GM23338 (cell line): ENCODE measurements at regions not wholly inside any gene's neighbourhood (a gene's known extent, or its start where the extent isn't known, plus 50 kb on each side); places are given as distances from the start of the nearest gene placed in this dataset.

Experiments
- ATAC-seq: fragments of 200-7000 bp; cut with Tn5 transposase; 3 replicates; pipeline ENCODE4 v1.9.1; 2020
- DNase-seq: peaks from one replicate; pipeline ENCODE4 v3.0.0-alpha.2; 2015; ENCODE audit warnings: low spot score
- H2AFZ ChIP-seq: fragments of 200-600 bp; sonication (generic); 2 replicates; pipeline ENCODE4 v1.8.0; 2016; ENCODE audit warnings: antibody characterized with exemption, mild to moderate bottlenecking, moderate library complexity
- H3F3A ChIP-seq: fragments of 200-600 bp; sonication (generic); replicated peaks from 2 replicates; pipeline ENCODE4 v1.8.0; 2017; ENCODE audit warnings: antibody characterized with exemption, mixed run types, low read depth
- H3K27ac ChIP-seq: fragments of 200-600 bp; sonication (generic); 2 replicates; pipeline ENCODE4 v1.6.1; 2016; ENCODE audit warnings: low read depth
- H3K27me3 ChIP-seq: fragments of 200-600 bp; sonication (generic); 2 replicates; pipeline ENCODE4 v1.8.0; 2016; ENCODE audit warnings: mild to moderate bottlenecking, mixed run types, moderate library complexity; ENCODE audit not compliant: insufficient read depth
- H3K36me3 ChIP-seq: fragments of 200-600 bp; sonication (generic); 2 replicates; pipeline ENCODE4 v1.8.0; 2016; ENCODE audit warnings: mild to moderate bottlenecking; ENCODE audit not compliant: insufficient read depth
- H3K4me1 ChIP-seq: fragments of 200-600 bp; sonication (generic); 2 replicates; pipeline ENCODE4 v1.8.0; 2016; ENCODE audit warnings: mild to moderate bottlenecking, moderate library complexity; ENCODE audit not compliant: insufficient read depth
- H3K4me2 ChIP-seq: fragments of 200-600 bp; sonication (generic); 2 replicates; pipeline ENCODE4 v1.7.1; 2017; ENCODE audit warnings: mixed run types
- H3K4me3 ChIP-seq: fragments of 200-600 bp; sonication (generic); 2 replicates; pipeline ENCODE4 v1.6.1; 2016; ENCODE audit warnings: mixed run types
- H3K79me2 ChIP-seq: fragments of 200-600 bp; sonication (generic); replicated peaks from 2 replicates; pipeline ENCODE4 v1.8.0; 2017; ENCODE audit warnings: mild to moderate bottlenecking; ENCODE audit not compliant: insufficient read depth
- H3K9me2 ChIP-seq: fragments of 200-600 bp; sonication (generic); 2 replicates; pipeline ENCODE4 v1.8.0; 2017; ENCODE audit not compliant: insufficient read depth
- H4K20me1 ChIP-seq: fragments of 200-600 bp; sonication (generic); replicated peaks from 2 replicates; pipeline ENCODE4 v1.8.0; 2017; ENCODE audit warnings: mild to moderate bottlenecking; ENCODE audit not compliant: insufficient read depth
- H3K27ac Mint-ChIP-seq: 2 replicates; pipeline ENCODE4 v1.8.0; 2020; ENCODE audit warnings: inconsistent platforms, mild to moderate bottlenecking, moderate library complexity, mixed read lengths
- H3K27me3 Mint-ChIP-seq: 3 replicates; pipeline ENCODE4 v1.8.0; 2022; ENCODE audit warnings: low read depth, mild to moderate bottlenecking, moderate library complexity, mixed read lengths, inconsistent platforms; ENCODE audit not compliant: insufficient read depth, poor library complexity
- H3K36me3 Mint-ChIP-seq: 3 replicates; pipeline ENCODE4 v1.8.0; 2021; ENCODE audit warnings: low read depth, mild to moderate bottlenecking, inconsistent platforms, moderate library complexity, mixed read lengths
- H3K4me1 Mint-ChIP-seq: 3 replicates; pipeline ENCODE4 v1.8.0; 2020; ENCODE audit warnings: mild to moderate bottlenecking, inconsistent platforms, mixed read lengths
- H3K4me3 Mint-ChIP-seq: 3 replicates; pipeline ENCODE4 v1.8.0; 2021; ENCODE audit warnings: moderate library complexity, mild to moderate bottlenecking, inconsistent platforms, mixed read lengths
- H3K9me3 Mint-ChIP-seq: 3 replicates; pipeline ENCODE4 v1.8.0; 2020; ENCODE audit warnings: moderate library complexity, mild to moderate bottlenecking, inconsistent platforms, mixed read lengths
- CREB1 ChIP-seq: fragments of 250-450 bp; sonication (Bioruptor Pico); IDR thresholded peaks from 2 replicates; pipeline ENCODE4 v1.5.0; 2020; ENCODE audit warnings: low read depth, mild to moderate bottlenecking, moderate library complexity
- EZH2 ChIP-seq: fragments of 200-600 bp; sonication (generic); IDR thresholded peaks from one replicate; pipeline ENCODE4 v1.8.0; 2017; ENCODE audit warnings: antibody characterized with exemption, mild to moderate bottlenecking, low read depth; ENCODE audit not compliant: unreplicated experiment
- EZH2phosphoT487 ChIP-seq: fragments of 200-600 bp; sonication (generic); IDR thresholded peaks from one replicate; pipeline ENCODE4 v1.8.1; 2018; ENCODE audit warnings: antibody characterized with exemption; ENCODE audit not compliant: unreplicated experiment
- JUNB ChIP-seq: IDR thresholded peaks from one replicate; pipeline ENCODE4 v1.6.1; 2016; ENCODE audit warnings: antibody characterized with exemption; ENCODE audit not compliant: unreplicated experiment
- POLR2AphosphoS5 ChIP-seq: IDR thresholded peaks from 2 replicates; pipeline ENCODE4 v1.6.1; 2016; ENCODE audit warnings: antibody characterized with exemption, low read depth
- ZNF114 ChIP-seq: fragments of 250-450 bp; sonication (Bioruptor Pico); IDR thresholded peaks from 2 replicates; pipeline ENCODE4 v1.5.0; 2020; ENCODE audit warnings: mild to moderate bottlenecking, moderate library complexity
- ZNF331 ChIP-seq: fragments of 250-450 bp; sonication (Bioruptor Pico); IDR thresholded peaks from 2 replicates; pipeline ENCODE4 v1.5.0; 2020; ENCODE audit warnings: low read depth, mild to moderate bottlenecking, moderate library complexity
- TF ChIP-seq, protein P1 (sequence below): fragments of 250-450 bp; sonication (Bioruptor Pico); IDR thresholded peaks from 2 replicates; pipeline ENCODE4 v1.5.0; 2020; ENCODE audit warnings: mild to moderate bottlenecking, moderate library complexity
- TF ChIP-seq, protein P2 (sequence below): IDR thresholded peaks from 2 replicates; pipeline ENCODE4 v1.6.1; 2016; ENCODE audit warnings: antibody characterized with exemption
- TF ChIP-seq, protein P3 (sequence below): IDR thresholded peaks from one replicate; pipeline ENCODE4 v1.6.1; 2018; ENCODE audit warnings: antibody characterized with exemption; ENCODE audit not compliant: unreplicated experiment

DNA sequence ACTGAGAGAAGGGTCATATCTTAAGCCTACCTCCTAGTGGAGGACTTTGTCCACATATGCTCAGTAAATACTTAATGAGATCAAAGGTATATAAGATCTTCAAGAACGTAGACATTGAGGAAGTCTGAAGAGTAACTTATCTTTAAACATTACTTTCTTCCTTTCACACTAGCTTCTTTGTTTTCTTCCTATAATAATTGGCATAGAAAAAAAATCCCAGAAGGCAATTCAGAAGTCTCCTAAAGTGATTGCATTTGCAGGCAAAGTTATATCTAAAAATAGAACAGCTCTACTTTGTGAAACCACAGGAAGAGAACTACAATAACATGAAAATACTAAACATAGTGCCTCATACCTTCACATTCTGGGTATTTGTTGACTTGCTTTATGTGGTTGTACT is 150.4 kb downstream of the PPP1R3A start (continued):
- TF ChIP-seq, protein P1, sequence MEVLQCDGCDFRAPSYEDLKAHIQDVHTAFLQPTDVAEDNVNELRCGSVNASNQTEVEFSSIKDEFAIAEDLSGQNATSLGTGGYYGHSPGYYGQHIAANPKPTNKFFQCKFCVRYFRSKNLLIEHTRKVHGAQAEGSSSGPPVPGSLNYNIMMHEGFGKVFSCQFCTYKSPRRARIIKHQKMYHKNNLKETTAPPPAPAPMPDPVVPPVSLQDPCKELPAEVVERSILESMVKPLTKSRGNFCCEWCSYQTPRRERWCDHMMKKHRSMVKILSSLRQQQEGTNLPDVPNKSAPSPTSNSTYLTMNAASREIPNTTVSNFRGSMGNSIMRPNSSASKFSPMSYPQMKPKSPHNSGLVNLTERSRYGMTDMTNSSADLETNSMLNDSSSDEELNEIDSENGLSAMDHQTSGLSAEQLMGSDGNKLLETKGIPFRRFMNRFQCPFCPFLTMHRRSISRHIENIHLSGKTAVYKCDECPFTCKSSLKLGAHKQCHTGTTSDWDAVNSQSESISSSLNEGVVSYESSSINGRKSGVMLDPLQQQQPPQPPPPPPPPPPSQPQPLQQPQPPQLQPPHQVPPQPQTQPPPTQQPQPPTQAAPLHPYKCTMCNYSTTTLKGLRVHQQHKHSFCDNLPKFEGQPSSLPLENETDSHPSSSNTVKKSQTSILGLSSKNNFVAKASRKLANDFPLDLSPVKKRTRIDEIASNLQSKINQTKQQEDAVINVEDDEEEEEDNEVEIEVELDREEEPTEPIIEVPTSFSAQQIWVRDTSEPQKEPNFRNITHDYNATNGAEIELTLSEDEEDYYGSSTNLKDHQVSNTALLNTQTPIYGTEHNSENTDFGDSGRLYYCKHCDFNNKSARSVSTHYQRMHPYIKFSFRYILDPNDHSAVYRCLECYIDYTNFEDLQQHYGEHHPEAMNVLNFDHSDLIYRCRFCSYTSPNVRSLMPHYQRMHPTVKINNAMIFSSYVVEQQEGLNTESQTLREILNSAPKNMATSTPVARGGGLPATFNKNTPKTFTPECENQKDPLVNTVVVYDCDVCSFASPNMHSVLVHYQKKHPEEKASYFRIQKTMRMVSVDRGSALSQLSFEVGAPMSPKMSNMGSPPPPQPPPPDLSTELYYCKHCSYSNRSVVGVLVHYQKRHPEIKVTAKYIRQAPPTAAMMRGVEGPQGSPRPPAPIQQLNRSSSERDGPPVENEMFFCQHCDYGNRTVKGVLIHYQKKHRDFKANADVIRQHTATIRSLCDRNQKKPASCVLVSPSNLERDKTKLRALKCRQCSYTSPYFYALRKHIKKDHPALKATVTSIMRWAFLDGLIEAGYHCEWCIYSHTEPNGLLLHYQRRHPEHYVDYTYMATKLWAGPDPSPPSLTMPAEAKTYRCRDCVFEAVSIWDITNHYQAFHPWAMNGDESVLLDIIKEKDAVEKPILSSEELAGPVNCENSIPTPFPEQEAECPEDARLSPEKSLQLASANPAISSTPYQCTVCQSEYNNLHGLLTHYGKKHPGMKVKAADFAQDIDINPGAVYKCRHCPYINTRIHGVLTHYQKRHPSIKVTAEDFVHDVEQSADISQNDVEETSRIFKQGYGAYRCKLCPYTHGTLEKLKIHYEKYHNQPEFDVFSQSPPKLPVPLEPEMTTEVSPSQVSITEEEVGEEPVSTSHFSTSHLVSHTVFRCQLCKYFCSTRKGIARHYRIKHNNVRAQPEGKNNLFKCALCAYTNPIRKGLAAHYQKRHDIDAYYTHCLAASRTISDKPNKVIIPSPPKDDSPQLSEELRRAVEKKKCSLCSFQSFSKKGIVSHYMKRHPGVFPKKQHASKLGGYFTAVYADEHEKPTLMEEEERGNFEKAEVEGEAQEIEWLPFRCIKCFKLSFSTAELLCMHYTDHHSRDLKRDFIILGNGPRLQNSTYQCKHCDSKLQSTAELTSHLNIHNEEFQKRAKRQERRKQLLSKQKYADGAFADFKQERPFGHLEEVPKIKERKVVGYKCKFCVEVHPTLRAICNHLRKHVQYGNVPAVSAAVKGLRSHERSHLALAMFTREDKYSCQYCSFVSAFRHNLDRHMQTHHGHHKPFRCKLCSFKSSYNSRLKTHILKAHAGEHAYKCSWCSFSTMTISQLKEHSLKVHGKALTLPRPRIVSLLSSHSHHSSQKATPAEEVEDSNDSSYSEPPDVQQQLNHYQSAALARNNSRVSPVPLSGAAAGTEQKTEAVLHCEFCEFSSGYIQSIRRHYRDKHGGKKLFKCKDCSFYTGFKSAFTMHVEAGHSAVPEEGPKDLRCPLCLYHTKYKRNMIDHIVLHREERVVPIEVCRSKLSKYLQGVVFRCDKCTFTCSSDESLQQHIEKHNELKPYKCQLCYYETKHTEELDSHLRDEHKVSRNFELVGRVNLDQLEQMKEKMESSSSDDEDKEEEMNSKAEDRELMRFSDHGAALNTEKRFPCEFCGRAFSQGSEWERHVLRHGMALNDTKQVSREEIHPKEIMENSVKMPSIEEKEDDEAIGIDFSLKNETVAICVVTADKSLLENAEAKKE (CRISPR knock-in tag), result no peak
- TF ChIP-seq CREB1 (CRISPR knock-in tag) (no peak), ZNF331 (CRISPR knock-in tag) (no peak), EZH2 (no peak), EZH2phosphoT487 (no peak), POLR2AphosphoS5 (no peak)
- TF ChIP-seq, protein P2, sequence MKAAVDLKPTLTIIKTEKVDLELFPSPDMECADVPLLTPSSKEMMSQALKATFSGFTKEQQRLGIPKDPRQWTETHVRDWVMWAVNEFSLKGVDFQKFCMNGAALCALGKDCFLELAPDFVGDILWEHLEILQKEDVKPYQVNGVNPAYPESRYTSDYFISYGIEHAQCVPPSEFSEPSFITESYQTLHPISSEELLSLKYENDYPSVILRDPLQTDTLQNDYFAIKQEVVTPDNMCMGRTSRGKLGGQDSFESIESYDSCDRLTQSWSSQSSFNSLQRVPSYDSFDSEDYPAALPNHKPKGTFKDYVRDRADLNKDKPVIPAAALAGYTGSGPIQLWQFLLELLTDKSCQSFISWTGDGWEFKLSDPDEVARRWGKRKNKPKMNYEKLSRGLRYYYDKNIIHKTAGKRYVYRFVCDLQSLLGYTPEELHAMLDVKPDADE, result no peak

DNA sequence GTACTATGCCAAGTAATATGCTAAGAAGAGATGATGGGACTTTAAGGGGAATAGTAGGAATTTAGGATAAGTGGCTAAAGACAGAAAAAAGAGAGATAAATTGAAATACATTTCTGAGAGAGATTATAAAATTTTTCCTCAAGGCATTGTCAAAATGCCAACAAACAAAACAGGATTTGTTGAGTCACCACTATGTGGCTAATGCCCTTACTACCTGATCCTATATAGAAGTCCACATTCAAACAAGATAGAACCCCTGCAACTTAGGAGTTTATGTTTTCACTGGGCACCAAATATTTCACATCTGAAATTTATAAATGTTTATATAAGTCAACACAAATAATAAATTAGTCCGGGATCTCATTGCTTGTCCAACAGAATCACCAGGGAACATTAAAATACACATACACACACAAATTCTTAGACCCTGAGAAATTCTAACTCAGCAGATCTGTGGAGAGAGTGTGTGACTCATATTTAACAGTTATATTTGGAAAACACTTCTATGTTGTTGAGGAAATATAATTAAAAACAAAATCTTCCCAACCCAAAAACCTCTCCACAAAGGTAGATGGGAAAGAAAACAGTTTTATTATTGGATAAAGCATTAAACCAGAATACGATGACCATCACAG is 154.3 kb downstream of the PPP1R3A start:
- no peak overlapping the region for H3K4me3 Mint-ChIP-seq
- DNase-seq, result no peak
- no peak for ATAC-seq
- Histone ChIP-seq H3K4me1 (no peaks in the 10 kb centered on the region), H3K79me2 (no peaks in the 10 kb centered on the region), H3F3A (no peaks in the 10 kb centered on the region), H3K27me3 (no peaks in the 10 kb centered on the region), H3K36me3 (no peaks in the 10 kb centered on the region), H3K4me3 (no peak overlapping the region), H3K9me2 (no peaks in the 10 kb centered on the region), H3K27ac (no peak overlapping the region), H2AFZ (no peak overlapping the region), H3K4me2 (no peak overlapping the region), H4K20me1 (no peaks in the 10 kb centered on the region)
- TF ChIP-seq ZNF114 (CRISPR knock-in tag) (no peak), JUNB (no peak), EZH2phosphoT487 (no peak)
- TF ChIP-seq, protein P3, sequence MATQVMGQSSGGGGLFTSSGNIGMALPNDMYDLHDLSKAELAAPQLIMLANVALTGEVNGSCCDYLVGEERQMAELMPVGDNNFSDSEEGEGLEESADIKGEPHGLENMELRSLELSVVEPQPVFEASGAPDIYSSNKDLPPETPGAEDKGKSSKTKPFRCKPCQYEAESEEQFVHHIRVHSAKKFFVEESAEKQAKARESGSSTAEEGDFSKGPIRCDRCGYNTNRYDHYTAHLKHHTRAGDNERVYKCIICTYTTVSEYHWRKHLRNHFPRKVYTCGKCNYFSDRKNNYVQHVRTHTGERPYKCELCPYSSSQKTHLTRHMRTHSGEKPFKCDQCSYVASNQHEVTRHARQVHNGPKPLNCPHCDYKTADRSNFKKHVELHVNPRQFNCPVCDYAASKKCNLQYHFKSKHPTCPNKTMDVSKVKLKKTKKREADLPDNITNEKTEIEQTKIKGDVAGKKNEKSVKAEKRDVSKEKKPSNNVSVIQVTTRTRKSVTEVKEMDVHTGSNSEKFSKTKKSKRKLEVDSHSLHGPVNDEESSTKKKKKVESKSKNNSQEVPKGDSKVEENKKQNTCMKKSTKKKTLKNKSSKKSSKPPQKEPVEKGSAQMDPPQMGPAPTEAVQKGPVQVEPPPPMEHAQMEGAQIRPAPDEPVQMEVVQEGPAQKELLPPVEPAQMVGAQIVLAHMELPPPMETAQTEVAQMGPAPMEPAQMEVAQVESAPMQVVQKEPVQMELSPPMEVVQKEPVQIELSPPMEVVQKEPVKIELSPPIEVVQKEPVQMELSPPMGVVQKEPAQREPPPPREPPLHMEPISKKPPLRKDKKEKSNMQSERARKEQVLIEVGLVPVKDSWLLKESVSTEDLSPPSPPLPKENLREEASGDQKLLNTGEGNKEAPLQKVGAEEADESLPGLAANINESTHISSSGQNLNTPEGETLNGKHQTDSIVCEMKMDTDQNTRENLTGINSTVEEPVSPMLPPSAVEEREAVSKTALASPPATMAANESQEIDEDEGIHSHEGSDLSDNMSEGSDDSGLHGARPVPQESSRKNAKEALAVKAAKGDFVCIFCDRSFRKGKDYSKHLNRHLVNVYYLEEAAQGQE, result no peak
- TF ChIP-seq, protein P2, result no peak
- H3K27me3 Mint-ChIP-seq, result no peaks in the 10 kb centered on the region
- no peak overlapping the region for H3K27ac Mint-ChIP-seq
- no peaks in the 10 kb centered on the region for H3K36me3 Mint-ChIP-seq
- H3K9me3 Mint-ChIP-seq, result no peaks in the 10 kb centered on the region
- peaks cover 3% of the 10 kb centered on the region; the same call in 2 of the 3 replicates for H3K4me1 Mint-ChIP-seq
